ENCODE measurements at regions not wholly inside any gene's neighbourhood (a gene's known extent, or its start where the extent isn't known, plus 50 kb on each side); places are given as distances from the start of the nearest gene placed in this dataset.

DNA sequence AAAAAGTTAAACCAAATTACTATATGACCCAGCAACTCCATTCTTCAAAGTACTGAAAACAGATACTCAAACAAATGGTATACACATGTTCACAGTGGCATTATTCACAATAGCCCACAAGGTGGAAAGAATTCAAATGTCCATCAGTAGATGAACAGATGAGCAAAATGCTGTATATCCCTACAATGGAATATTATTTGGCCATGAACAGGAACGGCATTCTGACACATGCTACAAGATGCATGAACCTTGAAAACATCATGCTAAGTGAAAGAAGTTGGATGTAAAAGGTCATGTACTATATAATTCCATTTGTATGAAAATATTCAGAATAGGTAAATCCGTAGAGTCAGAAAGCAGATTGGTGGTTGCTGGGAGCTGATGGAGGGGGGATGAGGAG, 73.5 kb upstream of the XYLT1 start:
- TF ChIP-seq SUZ12 (IDR thresholded peaks at IDR 0.05; ENCODE audit: extremely low read depth, insufficient read depth, insufficient read length) (no peak), YY1 (IDR thresholded peaks at IDR 0.05; ENCODE audit: insufficient read depth, insufficient read length) (no peak), ZNF274 (IDR thresholded peaks at IDR 0.05; ENCODE audit: low read depth, low read length) (no peak)
